Spleen (tissue), 7 donors: ENCODE measurements at regions not wholly inside any gene's neighbourhood (a gene's known extent, or its start where the extent isn't known, plus 50 kb on each side); places are given as distances from the start of the nearest gene placed in this dataset.

Source experiments
- CTCF ChIP-seq, 11 experiments: fragments of 200-600 bp in 7 of 11; fragments of 450-650 bp in 4 of 11; sonication (generic) in 4 of 11; IDR thresholded peaks in 8 of 11; conservative IDR thresholded peaks in 3 of 11; 1 replicate in 7 of 11; 2 replicates in 4 of 11; pipeline versions ENCODE4 v1.4.0 to v1.8.0; 2016 to 2021; ENCODE audit warnings: antibody characterized with exemption in 11 of 11, inconsistent platforms in 4 of 11, mild to moderate bottlenecking in 1 of 11
- POLR2A ChIP-seq, 3 donors: fragments of 450-650 bp; IDR thresholded peaks; one replicate each; pipeline ENCODE4 v1.5.1; 2017; ENCODE audit warnings: antibody characterized with exemption in 3 of 3, mild to moderate bottlenecking in 1 of 3
- donor health status: DM: no; HTN: no; CAD: no; lungs with moderate emphysema.
- donor health status: DM: no; HTN: no; CAD: no.
- donor health status: DM: no; HTN: no; CAD: no.

GRCh38 chr4:24063731-24064130 lies 173.9 kb upstream of the PPARGC1A start:
- TF ChIP-seq CTCF (IDR thresholded peaks at IDR 0.05 in 8 of 11, conservative IDR thresholded peaks at IDR 0.05 in 3 of 11) (no peak), POLR2A (IDR thresholded peaks at IDR 0.05) (no peak)
